ENCODE measurements at regions not wholly inside any gene's neighbourhood (a gene's known extent, or its start where the extent isn't known, plus 50 kb on each side); places are given as distances from the start of the nearest gene placed in this dataset.

DNA sequence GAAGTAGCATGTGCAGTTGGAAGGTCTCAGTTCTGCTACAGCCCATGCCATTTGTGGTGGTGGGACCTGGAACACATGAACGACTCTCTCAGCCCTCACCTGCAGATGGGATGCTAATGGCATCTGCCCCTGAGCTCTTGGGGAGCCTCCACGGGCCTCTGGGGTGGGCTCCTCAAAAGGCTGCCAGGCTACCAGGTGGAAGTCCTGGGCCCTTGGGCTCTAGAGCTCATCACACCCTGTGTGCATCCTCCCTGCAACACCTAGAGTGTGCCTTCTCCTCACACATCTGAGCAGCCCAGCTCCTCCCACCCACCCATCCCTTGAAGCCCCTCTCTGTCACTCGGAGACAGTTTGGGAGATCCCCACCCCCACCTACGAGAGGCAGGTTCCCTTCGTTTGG, 231.8 kb upstream of the MYT1L start:
- no peak for TF ChIP-seq POLR2A (IDR thresholded peaks at IDR 0.05)
- TF ChIP-seq POLR2AphosphoS5 (IDR thresholded peaks at IDR 0.05): no peak
